PC-3 (cell line): ENCODE measurements at regions not wholly inside any gene's neighbourhood (a gene's known extent, or its start where the extent isn't known, plus 50 kb on each side); places are given as distances from the start of the nearest gene placed in this dataset.

Experiments
- ATAC-seq: fragments of 200-7000 bp; cut with Tn5 transposase; 2 replicates; pipeline ENCODE4 v1.9.1; 2020; ENCODE audit warnings: mild to moderate bottlenecking, moderate library complexity
- BruUV-seq: library from RNA; stranded (reverse); fragments of 400-500 nt; replicated peaks from 2 replicates; lab custom pipeline; 2021; lab: Mats Ljungman, UMichigan
- CTCF ChIA-PET: fragments of 300-600 bp; sonication (Branson Sonifier 250); formaldehyde crosslinking; loops from one replicate; lab custom pipeline; 2022; ENCODE audit warnings: antibody characterized with exemption; lab: Charles Lee
- POLR2A ChIA-PET: fragments of 300-600 bp; sonication (Branson Sonifier 250); formaldehyde crosslinking; loops from one replicate; lab custom pipeline; 2022; ENCODE audit warnings: antibody characterized with exemption; ENCODE audit not compliant: unreplicated experiment; lab: Charles Lee
- DNase-seq: peaks from one replicate; pipeline ENCODE4 v3.0.0-alpha.2; 2015
- H2AFZ ChIP-seq: fragments of 300-600 bp; sonication (generic); 2 replicates; pipeline ENCODE4 v1.6.0; 2016; ENCODE audit warnings: antibody characterized with exemption, low read length
- H3F3A ChIP-seq: fragments of 300-600 bp; sonication (generic); one replicate; pipeline ENCODE4 v1.6.0; 2017; ENCODE audit warnings: antibody characterized with exemption, low read length, control low read depth, mild to moderate bottlenecking; ENCODE audit not compliant: unreplicated experiment
- H3K27ac ChIP-seq: fragments of 300-600 bp; sonication (generic); 2 replicates; pipeline ENCODE4 v1.5.1; 2016; ENCODE audit warnings: mild to moderate bottlenecking, low read length
- H3K27me3 ChIP-seq: fragments of 300-600 bp; sonication (generic); 2 replicates; pipeline ENCODE4 v1.6.1; 2016; ENCODE audit warnings: low read length, mixed read lengths
- H3K36me3 ChIP-seq: fragments of 300-600 bp; sonication (generic); 2 replicates; pipeline ENCODE4 v1.6.1; 2016; ENCODE audit warnings: low read depth, mixed run types, low read length, mixed read lengths
- H3K4me1 ChIP-seq: fragments of 300-600 bp; sonication (generic); 2 replicates; pipeline ENCODE4 v1.5.1; 2016; ENCODE audit warnings: low read length; ENCODE audit not compliant: insufficient read depth
- H3K4me2 ChIP-seq: fragments of 300-600 bp; sonication (generic); 2 replicates; pipeline ENCODE4 v1.6.0; 2016; ENCODE audit warnings: low read length
- H3K4me3 ChIP-seq: fragments of 300-600 bp; sonication (generic); 2 replicates; pipeline ENCODE4 v1.5.1; 2016; ENCODE audit warnings: mild to moderate bottlenecking, low read length, mixed read lengths
- H3K79me2 ChIP-seq: fragments of 300-600 bp; sonication (generic); 2 replicates; pipeline ENCODE4 v1.6.1; 2017; ENCODE audit warnings: low read length, mixed read lengths
- H3K9ac ChIP-seq: fragments of 300-600 bp; sonication (generic); 2 replicates; pipeline ENCODE4 v1.6.0; 2016; ENCODE audit warnings: mild to moderate bottlenecking, low read length
- H3K9me2 ChIP-seq: fragments of 300-600 bp; sonication (generic); replicated peaks from 2 replicates; pipeline ENCODE4 v1.6.1; 2016; ENCODE audit warnings: mixed run types, low read length, mixed read lengths
- H3K9me3 ChIP-seq: fragments of 300-600 bp; sonication (generic); 2 replicates; pipeline ENCODE4 v1.6.1; 2016; ENCODE audit warnings: low read length, mixed read lengths
- H4K20me1 ChIP-seq: fragments of 300-600 bp; sonication (generic); 2 replicates; pipeline ENCODE4 v1.6.1; 2016; ENCODE audit warnings: low read length, mixed read lengths
- CTCF ChIP-seq: fragments of 300-600 bp; sonication (generic); conservative IDR thresholded peaks from 2 replicates; pipeline ENCODE4 v1.5.1; 2017; ENCODE audit warnings: antibody characterized with exemption, low read depth, mild to moderate bottlenecking, low read length
- EZH2 ChIP-seq: fragments of 300-600 bp; sonication (generic); IDR thresholded peaks from one replicate; pipeline ENCODE4 v1.6.1; 2017; ENCODE audit warnings: antibody characterized with exemption, mild to moderate bottlenecking, low read length; ENCODE audit not compliant: unreplicated experiment
- EZH2phosphoT487 ChIP-seq: fragments of 300-600 bp; sonication (generic); IDR thresholded peaks from 2 replicates; pipeline ENCODE4 v1.6.1; 2018; ENCODE audit warnings: mild to moderate bottlenecking, antibody characterized with exemption, low read length, borderline replicate concordance
- intact Hi-C: fragments of 100-400 bp; cut with micrococcal nuclease; formaldehyde crosslinking; loops from 2 replicates; pipeline ENCODE4 v1.9.0; 2023

GRCh38 chr18:78655921-78656320 lies 323.7 kb upstream of the SALL3 start:
- ChIA-PET POLR2A (no interaction called here), CTCF (no interaction called here)
- H4K20me1 ChIP-seq: no peaks in the 10 kb centered on the region
- DNase-seq (no peak), ATAC-seq (no peak)
- H3K4me2 ChIP-seq: no peak overlapping the region
- no TSS peak for BruUV-seq
- no peaks in the 10 kb centered on the region for H3K36me3 ChIP-seq
- H3K27ac ChIP-seq: no peak overlapping the region
- H3K27me3 ChIP-seq: peaks cover 3% of the 10 kb centered on the region; the same call in 1 of the 2 replicates
- H2AFZ ChIP-seq: no peak overlapping the region
- H3K9ac ChIP-seq: no peak overlapping the region
- no peaks in the 10 kb centered on the region for H3F3A ChIP-seq
- intact Hi-C loops: no loop called here
- H3K9me3 ChIP-seq: no peaks in the 10 kb centered on the region
- H3K9me2 ChIP-seq: no peaks in the 10 kb centered on the region
- H3K79me2 ChIP-seq: no peaks in the 10 kb centered on the region
- H3K4me3 ChIP-seq: no peak overlapping the region
- TF ChIP-seq EZH2 (no peak), CTCF (no peak), EZH2phosphoT487 (no peak)
- H3K4me1 ChIP-seq: no peaks in the 10 kb centered on the region

GRCh38 chr18:78656346-78656925 lies 323.2 kb upstream of the SALL3 start:
- BruUV-seq: no TSS peak
- ATAC-seq (no peak), DNase-seq (no peak)
- no peak overlapping the region for H3K27ac ChIP-seq
- no peaks in the 10 kb centered on the region for H3K36me3 ChIP-seq
- no peaks in the 10 kb centered on the region for H3K9me2 ChIP-seq
- TF ChIP-seq EZH2phosphoT487 (no peak), EZH2 (no peak), CTCF (no peak)
- CTCF ChIA-PET: no interaction called here
- no peak overlapping the region for H3K9ac ChIP-seq
- no peaks in the 10 kb centered on the region for H3F3A ChIP-seq
- H3K4me1 ChIP-seq: no peaks in the 10 kb centered on the region
- H3K79me2 ChIP-seq: no peaks in the 10 kb centered on the region
- H2AFZ ChIP-seq: no peak overlapping the region
- H3K4me2 ChIP-seq: no peak overlapping the region
- H3K4me3 ChIP-seq: no peak overlapping the region
- H4K20me1 ChIP-seq: no peaks in the 10 kb centered on the region
- intact Hi-C loops: no loop called here
- peaks cover 4% of the 10 kb centered on the region; the same call in 1 of the 2 replicates for H3K27me3 ChIP-seq
- POLR2A ChIA-PET: no interaction called here
- H3K9me3 ChIP-seq: no peaks in the 10 kb centered on the region

GRCh38 chr18:78658531-78658930 lies 321.1 kb upstream of the SALL3 start:
- no peaks in the 10 kb centered on the region for H3K36me3 ChIP-seq
- no peaks in the 10 kb centered on the region for H3K4me1 ChIP-seq
- ChIA-PET CTCF (no interaction called here), POLR2A (no interaction called here)
- H3F3A ChIP-seq: no peaks in the 10 kb centered on the region
- no peak overlapping the region for H3K4me3 ChIP-seq
- H3K27ac ChIP-seq: no peak overlapping the region
- ATAC-seq (no peak), DNase-seq (no peak)
- no peak overlapping the region for H2AFZ ChIP-seq
- no peaks in the 10 kb centered on the region for H4K20me1 ChIP-seq
- no peak overlapping the region for H3K4me2 ChIP-seq
- no peaks in the 10 kb centered on the region for H3K79me2 ChIP-seq
- BruUV-seq: no TSS peak
- no peak overlapping the region for H3K9ac ChIP-seq
- TF ChIP-seq EZH2phosphoT487 (no peak), CTCF (no peak), EZH2 (no peak)
- intact Hi-C loops: no loop called here
- peaks cover 12% of the 10 kb centered on the region for H3K27me3 ChIP-seq
- no peaks in the 10 kb centered on the region for H3K9me3 ChIP-seq
- no peaks in the 10 kb centered on the region for H3K9me2 ChIP-seq
